ENCODE measurements at regions not wholly inside any gene's neighbourhood (a gene's known extent, or its start where the extent isn't known, plus 50 kb on each side); places are given as distances from the start of the nearest gene placed in this dataset.

DNA sequence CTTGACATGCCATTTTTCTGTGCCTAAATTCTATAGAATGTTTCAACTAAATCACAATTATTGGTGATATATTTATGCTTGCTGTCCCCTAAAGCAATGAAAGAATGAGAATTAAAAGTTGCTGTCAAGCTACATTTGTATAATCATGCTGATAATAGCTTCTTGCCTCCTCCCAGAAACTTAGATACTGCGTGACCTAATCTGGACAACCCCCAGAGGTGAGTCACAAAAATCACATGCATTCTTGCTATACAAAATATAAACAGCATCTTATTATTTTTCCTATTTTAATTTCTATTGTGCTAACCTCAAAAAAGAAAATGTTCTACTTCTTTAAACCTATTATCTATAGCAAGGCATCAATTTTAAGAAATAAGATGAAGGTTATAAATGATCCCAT lies 995.8 kb upstream of the ACO1 start:
- TF ChIP-seq, protein P1, sequence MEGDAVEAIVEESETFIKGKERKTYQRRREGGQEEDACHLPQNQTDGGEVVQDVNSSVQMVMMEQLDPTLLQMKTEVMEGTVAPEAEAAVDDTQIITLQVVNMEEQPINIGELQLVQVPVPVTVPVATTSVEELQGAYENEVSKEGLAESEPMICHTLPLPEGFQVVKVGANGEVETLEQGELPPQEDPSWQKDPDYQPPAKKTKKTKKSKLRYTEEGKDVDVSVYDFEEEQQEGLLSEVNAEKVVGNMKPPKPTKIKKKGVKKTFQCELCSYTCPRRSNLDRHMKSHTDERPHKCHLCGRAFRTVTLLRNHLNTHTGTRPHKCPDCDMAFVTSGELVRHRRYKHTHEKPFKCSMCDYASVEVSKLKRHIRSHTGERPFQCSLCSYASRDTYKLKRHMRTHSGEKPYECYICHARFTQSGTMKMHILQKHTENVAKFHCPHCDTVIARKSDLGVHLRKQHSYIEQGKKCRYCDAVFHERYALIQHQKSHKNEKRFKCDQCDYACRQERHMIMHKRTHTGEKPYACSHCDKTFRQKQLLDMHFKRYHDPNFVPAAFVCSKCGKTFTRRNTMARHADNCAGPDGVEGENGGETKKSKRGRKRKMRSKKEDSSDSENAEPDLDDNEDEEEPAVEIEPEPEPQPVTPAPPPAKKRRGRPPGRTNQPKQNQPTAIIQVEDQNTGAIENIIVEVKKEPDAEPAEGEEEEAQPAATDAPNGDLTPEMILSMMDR (IDR thresholded peaks at IDR 0.05) = no peak
- no peak for TF ChIP-seq POLR2A (IDR thresholded peaks at IDR 0.05)

All from right lobe of liver (tissue), 4 donors.